ENCODE measurements at regions not wholly inside any gene's neighbourhood (a gene's known extent, or its start where the extent isn't known, plus 50 kb on each side); places are given as distances from the start of the nearest gene placed in this dataset.

DNA sequence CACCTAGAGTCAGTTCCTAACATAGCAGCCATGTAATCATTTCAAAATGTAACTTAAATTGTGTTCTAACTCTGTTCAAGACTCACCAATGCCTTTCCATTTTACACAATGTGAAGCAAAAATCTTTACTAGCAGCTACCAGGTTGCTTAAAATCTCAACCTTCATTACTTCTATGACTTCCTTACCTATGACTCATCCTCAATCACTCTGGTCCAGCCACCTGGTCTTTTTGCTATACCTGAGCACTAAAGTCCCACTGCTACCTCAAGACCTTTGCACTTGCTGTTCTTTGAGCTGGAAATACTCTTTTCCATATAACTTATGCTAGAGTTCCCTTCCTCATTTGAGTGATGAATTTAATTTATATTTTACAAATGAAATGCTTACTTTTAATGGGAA is 993.2 kb downstream of the NTRK3 start:
- no peak overlapping the region for H3K4me3 ChIP-seq (ENCODE audit: low read depth, low read length)
- DNase-seq (ENCODE audit: low read depth), result no peak
- TF ChIP-seq, protein P1, sequence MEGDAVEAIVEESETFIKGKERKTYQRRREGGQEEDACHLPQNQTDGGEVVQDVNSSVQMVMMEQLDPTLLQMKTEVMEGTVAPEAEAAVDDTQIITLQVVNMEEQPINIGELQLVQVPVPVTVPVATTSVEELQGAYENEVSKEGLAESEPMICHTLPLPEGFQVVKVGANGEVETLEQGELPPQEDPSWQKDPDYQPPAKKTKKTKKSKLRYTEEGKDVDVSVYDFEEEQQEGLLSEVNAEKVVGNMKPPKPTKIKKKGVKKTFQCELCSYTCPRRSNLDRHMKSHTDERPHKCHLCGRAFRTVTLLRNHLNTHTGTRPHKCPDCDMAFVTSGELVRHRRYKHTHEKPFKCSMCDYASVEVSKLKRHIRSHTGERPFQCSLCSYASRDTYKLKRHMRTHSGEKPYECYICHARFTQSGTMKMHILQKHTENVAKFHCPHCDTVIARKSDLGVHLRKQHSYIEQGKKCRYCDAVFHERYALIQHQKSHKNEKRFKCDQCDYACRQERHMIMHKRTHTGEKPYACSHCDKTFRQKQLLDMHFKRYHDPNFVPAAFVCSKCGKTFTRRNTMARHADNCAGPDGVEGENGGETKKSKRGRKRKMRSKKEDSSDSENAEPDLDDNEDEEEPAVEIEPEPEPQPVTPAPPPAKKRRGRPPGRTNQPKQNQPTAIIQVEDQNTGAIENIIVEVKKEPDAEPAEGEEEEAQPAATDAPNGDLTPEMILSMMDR (conservative IDR thresholded peaks at IDR 0.05; ENCODE audit: low read depth, low read length), result no peak

DNA sequence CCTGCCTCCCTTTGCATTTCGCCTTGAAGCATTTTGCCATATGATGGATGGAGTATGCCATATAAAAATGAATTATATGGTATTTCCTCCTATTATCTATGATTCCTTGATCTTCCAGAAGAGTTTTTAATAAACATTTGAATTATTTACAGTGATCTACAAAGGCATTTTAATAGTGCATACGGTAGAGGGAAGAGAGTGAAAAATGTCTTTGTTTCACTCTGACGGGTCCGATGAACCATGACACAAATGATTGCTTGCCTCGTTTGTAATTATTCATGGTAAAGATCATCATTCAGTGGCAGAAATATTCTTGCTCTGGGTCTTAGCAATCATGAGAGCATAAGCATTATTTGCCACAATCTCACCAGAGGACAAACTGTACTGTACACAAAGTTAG is 1010.9 kb downstream of the NTRK3 start:
- TF ChIP-seq, protein P1 (conservative IDR thresholded peaks at IDR 0.05; ENCODE audit: low read depth, low read length), result no peak
- DNase-seq (ENCODE audit: low read depth), result no peak
- no peak overlapping the region for H3K4me3 ChIP-seq (ENCODE audit: low read depth, low read length)

DNA sequence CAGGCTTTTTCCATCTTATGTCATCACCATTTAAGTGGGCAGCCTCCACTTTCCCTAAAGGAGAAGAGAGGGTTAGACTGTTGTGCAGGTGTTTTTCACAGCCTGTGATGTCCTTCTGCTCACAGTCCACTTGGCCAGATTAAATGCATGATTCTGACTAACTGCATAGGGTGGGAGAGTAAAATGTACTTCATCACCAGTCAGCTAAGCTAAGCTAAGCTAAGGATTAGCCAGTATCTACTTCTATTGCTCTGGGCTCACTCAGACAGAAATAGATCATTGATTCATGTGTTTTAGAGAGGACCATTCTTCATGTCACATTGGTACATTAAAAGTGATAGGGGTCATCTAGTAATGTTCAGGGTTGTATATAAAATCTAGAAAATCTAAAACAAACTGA is 1013.1 kb downstream of the NTRK3 start:
- DNase-seq (ENCODE audit: low read depth), result no peak
- TF ChIP-seq, protein P1 (conservative IDR thresholded peaks at IDR 0.05; ENCODE audit: low read depth, low read length), result no peak
- no peak overlapping the region for H3K4me3 ChIP-seq (ENCODE audit: low read depth, low read length)

GRCh38 chr15:87239582-87240230 is 1016.8 kb downstream of the NTRK3 start:
- no peak for DNase-seq (ENCODE audit: low read depth)
- TF ChIP-seq, protein P1 (conservative IDR thresholded peaks at IDR 0.05; ENCODE audit: low read depth, low read length), result no peak
- H3K4me3 ChIP-seq (ENCODE audit: low read depth, low read length), result no peak overlapping the region

DNA sequence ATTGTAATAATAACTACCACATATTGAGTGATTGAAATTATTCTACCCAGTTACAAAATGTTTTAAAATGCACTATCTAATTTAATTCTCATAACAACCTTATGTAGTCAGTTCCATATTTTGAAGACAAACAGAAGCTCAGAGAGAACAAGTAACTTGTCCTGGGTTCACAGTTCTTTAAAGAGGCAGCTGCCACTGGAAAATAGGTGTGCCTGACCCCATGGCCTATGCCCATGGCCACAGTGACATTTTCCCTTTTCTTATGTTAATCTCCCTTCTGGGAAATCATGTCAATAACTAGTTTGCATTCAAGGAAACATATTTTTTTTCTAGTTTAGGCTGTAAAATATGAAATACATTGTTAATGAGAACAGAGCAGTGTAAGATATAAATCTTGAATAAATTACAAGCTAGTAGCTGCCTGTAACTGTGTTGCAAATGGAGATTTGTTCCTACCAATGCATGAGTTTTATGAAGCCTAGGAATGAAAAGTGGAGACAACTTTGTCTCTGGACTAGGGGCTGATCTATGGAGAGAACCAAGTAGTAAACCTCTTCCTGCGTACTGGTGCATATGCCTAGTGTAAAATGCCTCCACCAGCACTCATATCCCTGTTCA is 1018.0 kb downstream of the NTRK3 start:
- H3K4me3 ChIP-seq (ENCODE audit: low read depth, low read length), result no peak overlapping the region
- TF ChIP-seq, protein P1 (conservative IDR thresholded peaks at IDR 0.05; ENCODE audit: low read depth, low read length), result no peak
- DNase-seq (ENCODE audit: low read depth), result no peak

DNA sequence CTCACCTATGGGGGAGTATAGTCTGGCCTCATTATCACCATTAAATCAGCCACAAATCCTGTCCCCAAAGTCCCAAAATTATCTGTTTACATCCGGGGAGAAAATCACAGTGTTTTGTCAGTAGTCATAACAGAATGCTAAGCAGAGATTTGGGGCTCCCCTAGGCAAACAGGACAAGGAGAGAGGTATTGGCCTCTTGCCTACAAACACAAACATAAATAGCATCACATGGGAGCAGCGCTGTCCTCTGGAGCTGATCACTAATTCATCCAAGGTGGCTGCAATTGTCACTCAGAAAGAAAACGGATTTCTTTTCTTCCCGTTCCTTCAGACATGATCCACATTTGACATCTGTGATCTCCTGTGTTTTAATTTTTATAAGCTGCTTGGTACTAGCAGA is 1028.1 kb downstream of the NTRK3 start:
- DNase-seq (ENCODE audit: low read depth), result no peak
- no peak overlapping the region for H3K4me3 ChIP-seq (ENCODE audit: low read depth, low read length)
- TF ChIP-seq, protein P1 (conservative IDR thresholded peaks at IDR 0.05; ENCODE audit: low read depth, low read length), result no peak

GRCh38 chr15:87227846-87228245 is 1028.7 kb downstream of the NTRK3 start:
- no peak for DNase-seq (ENCODE audit: low read depth)
- no peak overlapping the region for H3K4me3 ChIP-seq (ENCODE audit: low read depth, low read length)
- TF ChIP-seq, protein P1 (conservative IDR thresholded peaks at IDR 0.05; ENCODE audit: low read depth, low read length), result no peak
